ENCODE measurements at regions not wholly inside any gene's neighbourhood (a gene's known extent, or its start where the extent isn't known, plus 50 kb on each side); places are given as distances from the start of the nearest gene placed in this dataset.

DNA sequence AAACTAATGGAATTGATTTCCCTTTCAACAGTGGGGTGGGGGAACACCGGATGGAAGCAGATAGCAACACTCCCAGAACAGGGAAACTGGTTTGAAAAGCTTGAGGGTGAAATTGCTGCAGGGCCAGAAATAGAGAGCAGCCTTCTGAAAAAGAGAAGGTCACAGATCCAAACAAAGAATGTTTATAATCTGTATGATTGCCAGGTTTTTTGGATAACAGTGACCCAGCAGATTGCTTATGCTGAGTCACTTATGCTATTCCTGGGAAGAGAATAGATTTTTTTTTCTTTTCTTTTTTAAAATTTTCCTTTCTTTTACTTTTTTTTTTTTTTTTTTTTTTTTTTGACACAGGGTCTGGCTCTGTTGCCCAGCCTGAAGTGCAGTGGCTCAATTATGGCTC, 641.3 kb downstream of the KCNJ2 start:
- H2AFZ ChIP-seq (ENCODE audit: control insufficient read depth, low read length), result no peak overlapping the region
- H3K9ac ChIP-seq (ENCODE audit: control insufficient read depth, extremely low read depth, insufficient read depth, low read length), result no peak overlapping the region
- no peaks in the 10 kb centered on the region for H3K36me3 ChIP-seq (ENCODE audit: control insufficient read depth in 2 of 2, extremely low read depth in 1 of 2, insufficient read depth in 2 of 2, low read length in 2 of 2)
- H3K4me2 ChIP-seq (ENCODE audit: control insufficient read depth, extremely low read depth, insufficient read depth, low read depth, low read length), result no peak overlapping the region
- H4K20me1 ChIP-seq (ENCODE audit: control insufficient read depth, extremely low read depth, insufficient read depth, low read length), result no peaks in the 10 kb centered on the region
- no peaks in the 10 kb centered on the region for H3K79me2 ChIP-seq (ENCODE audit: control insufficient read depth, insufficient read depth, low read length)
- dilution Hi-C loops (cut with MboI; ENCODE audit: extremely low pct_ligation_motif_present, low sequenced_read_pairs), result no loop called here
- FAIRE-seq (no peak), DNase-seq (ENCODE audit: low read depth, low spot score) (no peak)
- no peaks in the 10 kb centered on the region for H3K4me1 ChIP-seq (ENCODE audit: control insufficient read depth, extremely low read depth, insufficient read depth, low read length)
- no peak overlapping the region for H3K4me3 ChIP-seq (ENCODE audit: control insufficient read depth in 2 of 3, extremely low read depth in 1 of 3, insufficient read depth in 2 of 3, low read depth in 1 of 3, low read length in 3 of 3)
- no peaks in the 10 kb centered on the region for H3K27me3 ChIP-seq (ENCODE audit: control insufficient read depth, extremely low read depth, insufficient read depth, low read length)
- H3K9me1 ChIP-seq (ENCODE audit: control insufficient read depth, extremely low read depth, insufficient read depth, low read length), result no peaks in the 10 kb centered on the region
- H3K27ac ChIP-seq (ENCODE audit: control insufficient read depth, insufficient read depth, low read length), result no peak overlapping the region
- TF ChIP-seq, protein P1, sequence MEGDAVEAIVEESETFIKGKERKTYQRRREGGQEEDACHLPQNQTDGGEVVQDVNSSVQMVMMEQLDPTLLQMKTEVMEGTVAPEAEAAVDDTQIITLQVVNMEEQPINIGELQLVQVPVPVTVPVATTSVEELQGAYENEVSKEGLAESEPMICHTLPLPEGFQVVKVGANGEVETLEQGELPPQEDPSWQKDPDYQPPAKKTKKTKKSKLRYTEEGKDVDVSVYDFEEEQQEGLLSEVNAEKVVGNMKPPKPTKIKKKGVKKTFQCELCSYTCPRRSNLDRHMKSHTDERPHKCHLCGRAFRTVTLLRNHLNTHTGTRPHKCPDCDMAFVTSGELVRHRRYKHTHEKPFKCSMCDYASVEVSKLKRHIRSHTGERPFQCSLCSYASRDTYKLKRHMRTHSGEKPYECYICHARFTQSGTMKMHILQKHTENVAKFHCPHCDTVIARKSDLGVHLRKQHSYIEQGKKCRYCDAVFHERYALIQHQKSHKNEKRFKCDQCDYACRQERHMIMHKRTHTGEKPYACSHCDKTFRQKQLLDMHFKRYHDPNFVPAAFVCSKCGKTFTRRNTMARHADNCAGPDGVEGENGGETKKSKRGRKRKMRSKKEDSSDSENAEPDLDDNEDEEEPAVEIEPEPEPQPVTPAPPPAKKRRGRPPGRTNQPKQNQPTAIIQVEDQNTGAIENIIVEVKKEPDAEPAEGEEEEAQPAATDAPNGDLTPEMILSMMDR (optimal IDR thresholded peaks at IDR 0.05 in 1 of 3, IDR thresholded peaks at IDR 0.05 in 1 of 3, conservative IDR thresholded peaks at IDR 0.05 in 1 of 3; ENCODE audit: extremely low read depth in 1 of 3, insufficient read depth in 2 of 3, low read length in 3 of 3), result no peak
- no peak for TF ChIP-seq EZH2 (IDR thresholded peaks at IDR 0.05; ENCODE audit: low read length)
- no peaks in the 10 kb centered on the region for H3K9me3 ChIP-seq (ENCODE audit: control insufficient read depth, low read depth, low read length)

DNA sequence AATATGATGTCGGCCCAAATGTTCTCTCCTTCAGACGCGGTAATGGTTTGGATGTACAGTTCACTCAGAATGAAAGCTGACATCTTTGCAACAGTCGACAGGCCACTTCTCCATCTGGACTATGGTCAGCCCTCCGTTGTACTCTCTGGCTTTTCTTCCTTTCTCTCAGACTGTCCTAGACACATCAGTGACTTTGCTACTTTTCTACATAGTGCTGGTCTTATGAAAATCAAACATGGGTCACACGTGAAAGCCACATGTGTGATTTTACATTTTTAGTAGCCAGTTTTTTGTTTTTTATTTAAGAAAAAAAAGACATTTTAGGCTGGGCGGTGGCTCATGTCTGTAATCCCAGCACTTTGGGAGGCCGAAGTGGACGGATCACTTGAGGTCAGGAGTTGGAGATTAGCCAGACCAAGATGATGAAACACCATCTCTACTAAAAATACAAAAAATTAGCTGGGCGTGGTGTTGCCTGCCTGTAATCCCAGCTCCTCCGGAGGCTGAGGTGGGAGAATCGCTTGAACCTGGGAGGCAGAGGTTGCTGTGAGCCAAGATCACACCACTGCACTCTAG, 644.1 kb downstream of the KCNJ2 start:
- Histone ChIP-seq H3K27ac (ENCODE audit: control insufficient read depth, insufficient read depth, low read length) (no peak overlapping the region), H3K27me3 (ENCODE audit: control insufficient read depth, extremely low read depth, insufficient read depth, low read length) (no peaks in the 10 kb centered on the region), H3K9ac (ENCODE audit: control insufficient read depth, extremely low read depth, insufficient read depth, low read length) (no peak overlapping the region), H3K36me3 (ENCODE audit: control insufficient read depth in 2 of 2, extremely low read depth in 1 of 2, insufficient read depth in 2 of 2, low read length in 2 of 2) (no peaks in the 10 kb centered on the region), H3K4me2 (ENCODE audit: control insufficient read depth, extremely low read depth, insufficient read depth, low read depth, low read length) (no peak overlapping the region), H2AFZ (ENCODE audit: control insufficient read depth, low read length) (no peak overlapping the region), H3K79me2 (ENCODE audit: control insufficient read depth, insufficient read depth, low read length) (no peaks in the 10 kb centered on the region), H4K20me1 (ENCODE audit: control insufficient read depth, extremely low read depth, insufficient read depth, low read length) (no peaks in the 10 kb centered on the region), H3K4me1 (ENCODE audit: control insufficient read depth, extremely low read depth, insufficient read depth, low read length) (no peaks in the 10 kb centered on the region), H3K9me1 (ENCODE audit: control insufficient read depth, extremely low read depth, insufficient read depth, low read length) (no peaks in the 10 kb centered on the region), H3K9me3 (ENCODE audit: control insufficient read depth, low read depth, low read length) (no peaks in the 10 kb centered on the region), H3K4me3 (ENCODE audit: control insufficient read depth in 2 of 3, extremely low read depth in 1 of 3, insufficient read depth in 2 of 3, low read depth in 1 of 3, low read length in 3 of 3) (no peak overlapping the region)
- TF ChIP-seq, protein P1 (optimal IDR thresholded peaks at IDR 0.05 in 1 of 3, IDR thresholded peaks at IDR 0.05 in 1 of 3, conservative IDR thresholded peaks at IDR 0.05 in 1 of 3; ENCODE audit: extremely low read depth in 1 of 3, insufficient read depth in 2 of 3, low read length in 3 of 3), result no peak
- no peak for TF ChIP-seq EZH2 (IDR thresholded peaks at IDR 0.05; ENCODE audit: low read length)
- FAIRE-seq (no peak), DNase-seq (ENCODE audit: low read depth, low spot score) (no peak)
- dilution Hi-C loops (cut with MboI; ENCODE audit: extremely low pct_ligation_motif_present, low sequenced_read_pairs), result no loop called here

Measured in keratinocyte (primary cell).